ENCODE measurements at regions not wholly inside any gene's neighbourhood (a gene's known extent, or its start where the extent isn't known, plus 50 kb on each side); places are given as distances from the start of the nearest gene placed in this dataset.

- Histone ChIP-seq H3K4me1 (replicated peaks in 1 of 2; ENCODE audit: control insufficient read depth in 2 of 2, insufficient read depth in 2 of 2, low read length in 2 of 2) (peaks cover 0 to 5% of the 10 kb centered on the region in 2 experiments; a peak in 2 of 5 replicates), H4K20me1 (replicated peaks; ENCODE audit: control insufficient read depth, insufficient read depth, low read length) (no peaks in the 10 kb centered on the region), H3K4me2 (ENCODE audit: insufficient read depth, low read length) (no peak overlapping the region), H3K79me2 (ENCODE audit: control insufficient read depth, insufficient read depth, low read length) (no peaks in the 10 kb centered on the region), H3K9me3 (replicated peaks; ENCODE audit: control insufficient read depth, insufficient read depth, low read depth, low read length) (no peaks in the 10 kb centered on the region), H3K36me3 (ENCODE audit: control insufficient read depth, insufficient read depth, low read length) (no peaks in the 10 kb centered on the region), H3K9ac (ENCODE audit: insufficient read depth in 1 of 2, low read depth in 2 of 2, low read length in 2 of 2) (no peak overlapping the region), H3K27me3 (ENCODE audit: control insufficient read depth in 2 of 2, insufficient read depth in 2 of 2, low read length in 2 of 2) (peaks cover 31 to 45% of the 10 kb centered on the region in 2 experiments), H3K9me1 (ENCODE audit: control insufficient read depth, insufficient read depth, low read length) (no peaks in the 10 kb centered on the region), H3K27ac (ENCODE audit: extremely low read depth, low read depth, low read length) (no peak overlapping the region), H3K4me3 (no peak overlapping the region), H2AFZ (ENCODE audit: low read depth, low read length) (no peak overlapping the region)
- CTCF ChIA-PET (ENCODE audit: low intra/inter-chr PET ratio): no interaction called here
- intact Hi-C loops (cut with micrococcal nuclease): no loop called here
- FAIRE-seq (no peak), ATAC-seq (peak; percentile 29; the same call in 1 of the 3 replicates), DNase-seq (ENCODE audit: extremely low read depth in 1 of 4, low spot score in 3 of 4) (no peak)
- POLR2A ChIA-PET: no interaction called here
- WGBS (ENCODE audit: insufficient coverage, low coverage, missing lambda C conversion rate): 11% methylated on average over 13 of the region's 13 CpGs
- TF ChIP-seq GATA2 (CRISPR knock-in tag; IDR thresholded peaks at IDR 0.05) (no peak), RBM17 (IDR thresholded peaks at IDR 0.05; ENCODE audit: borderline replicate concordance, low read depth, low read length) (no peak), HDAC3 (IDR thresholded peaks at IDR 0.05; ENCODE audit: borderline replicate concordance, partially characterized antibody) (no peak), RFX5 (IDR thresholded peaks at IDR 0.05; ENCODE audit: low read depth, low read length) (no peak), SRSF1 (IDR thresholded peaks at IDR 0.05; ENCODE audit: low read depth, low read length) (no peak)
- in situ Hi-C loops (cut with MboI): no loop called here
- no TSS peak for BruUV-seq (replicated peaks)
Observed at GRCh38 chr1:200302921-200303290, 106.9 kb downstream of the ZNF281 start.

DNA sequence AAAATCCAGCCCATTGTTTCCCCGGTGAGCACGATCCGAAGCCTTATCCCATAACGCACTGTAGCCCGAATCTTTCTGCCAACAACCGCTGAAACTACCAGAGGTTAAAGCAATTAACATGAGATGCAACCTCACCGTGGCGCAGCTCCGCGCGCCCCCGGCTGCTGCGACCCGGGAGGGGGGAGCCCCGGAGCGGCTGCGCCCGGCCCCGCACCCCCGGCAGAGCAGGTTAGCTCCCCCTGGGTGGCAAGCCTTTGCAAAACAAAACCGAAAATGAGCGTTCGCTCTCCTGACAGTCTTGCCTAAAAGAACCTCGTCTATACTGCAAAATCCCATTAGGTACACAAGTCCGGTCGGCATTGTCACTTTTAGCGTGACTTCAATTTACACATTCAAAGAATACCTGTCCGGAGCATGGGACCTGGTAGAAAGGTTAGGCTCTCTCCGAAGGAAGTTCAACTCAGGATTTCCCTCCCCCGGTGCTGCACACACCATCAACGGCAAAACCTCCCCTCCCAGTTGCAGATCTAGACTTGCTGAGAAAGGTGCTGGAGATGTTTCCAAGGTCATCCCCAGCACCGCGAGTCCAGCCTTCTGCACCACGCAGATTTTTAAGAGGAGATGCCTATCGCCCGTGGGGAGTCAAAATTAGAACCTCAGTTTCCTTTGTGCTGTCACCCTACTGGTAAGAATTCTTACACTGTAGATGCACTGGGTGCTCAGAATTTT is 107.5 kb downstream of the ZNF281 start:
- no peaks in the 10 kb centered on the region for H3K79me2 ChIP-seq (ENCODE audit: control insufficient read depth, insufficient read depth, low read length)
- peak overlapping the region; percentile 31 for H3K4me2 ChIP-seq (ENCODE audit: insufficient read depth, low read length)
- H3K9ac ChIP-seq (ENCODE audit: insufficient read depth in 1 of 2, low read depth in 2 of 2, low read length in 2 of 2): peak overlapping the region in 1 of 2 experiments; percentile 12; a peak in 1 of 4 replicates
- intact Hi-C loops (cut with micrococcal nuclease): no loop called here
- H2AFZ ChIP-seq (ENCODE audit: low read depth, low read length): no peak overlapping the region
- H3K27me3 ChIP-seq (ENCODE audit: control insufficient read depth in 2 of 2, insufficient read depth in 2 of 2, low read length in 2 of 2): peaks cover 31 to 45% of the 10 kb centered on the region in 2 experiments
- no peak overlapping the region for H3K4me3 ChIP-seq
- CTCF ChIA-PET (ENCODE audit: low intra/inter-chr PET ratio): interaction anchor here (0.5 kb wide), 1 partner anchor 64 kb away, joined by 3 read pairs; no protein-coding TSS in a partner anchor
- H3K27ac ChIP-seq (ENCODE audit: extremely low read depth, low read depth, low read length): no peak overlapping the region
- no peaks in the 10 kb centered on the region for H3K36me3 ChIP-seq (ENCODE audit: control insufficient read depth, insufficient read depth, low read length)
- peaks cover 0 to 5% of the 10 kb centered on the region in 2 experiments; a peak in 2 of 5 replicates for H3K4me1 ChIP-seq (replicated peaks in 1 of 2; ENCODE audit: control insufficient read depth in 2 of 2, insufficient read depth in 2 of 2, low read length in 2 of 2)
- POLR2A ChIA-PET: interaction anchor here (0.6 to 1.0 kb wide), 3 partner anchors 66 to 158 kb away, joined by 3 read pairs; no protein-coding TSS in a partner anchor
- FAIRE-seq (no peak), ATAC-seq (peak; percentile 52; the same call in 2 of the 3 replicates), DNase-seq (ENCODE audit: extremely low read depth in 1 of 4, low spot score in 3 of 4) (no peak)
- no peaks in the 10 kb centered on the region for H4K20me1 ChIP-seq (replicated peaks; ENCODE audit: control insufficient read depth, insufficient read depth, low read length)
- no TSS peak for BruUV-seq (replicated peaks)
- no peaks in the 10 kb centered on the region for H3K9me3 ChIP-seq (replicated peaks; ENCODE audit: control insufficient read depth, insufficient read depth, low read depth, low read length)
- in situ Hi-C loops (cut with MboI): no loop called here
- 4% methylated on average over 36 of the region's 36 CpGs for WGBS (ENCODE audit: insufficient coverage, low coverage, missing lambda C conversion rate)
- TF ChIP-seq MAZ (CRISPR knock-in tag; conservative IDR thresholded peaks at IDR 0.05 in 1 of 2, IDR thresholded peaks at IDR 0.05 in 1 of 2) (0 out of 4 replicates have a peak, but pooled peaks of 1 of the 2 experiments have one; percentile 35), HDAC8 (tag; IDR thresholded peaks at IDR 0.05) (no peak), MTF1 (CRISPR knock-in tag; IDR thresholded peaks at IDR 0.05; ENCODE audit: borderline replicate concordance) (no peak), ID3 (CRISPR knock-in tag; IDR thresholded peaks at IDR 0.05) (no peak), ID3 (tag; IDR thresholded peaks at IDR 0.05) (no peak), ZBTB7A (IDR thresholded peaks at IDR 0.05; ENCODE audit: borderline replicate concordance, control insufficient read depth, low read depth, low read length) (0 out of 2 replicates have a peak, but pooled peaks have one; percentile 23)
- H3K9me1 ChIP-seq (ENCODE audit: control insufficient read depth, insufficient read depth, low read length): no peaks in the 10 kb centered on the region
